ENCODE measurements at regions not wholly inside any gene's neighbourhood (a gene's known extent, or its start where the extent isn't known, plus 50 kb on each side); places are given as distances from the start of the nearest gene placed in this dataset.
"Not testable (repeated sequence)": the region's sequence is repeated elsewhere in the genome, so short reads cannot be mapped to it uniquely, and the experiment has no call there.

- no peak for DNase-seq
Measured at GRCh38 chr1:199561334-199561733, 466.2 kb upstream of the NR5A2 start.

GRCh38 chr1:199573047-199573446 is 454.5 kb upstream of the NR5A2 start:
- DNase-seq = no peak

GRCh38 chr1:199574950-199575349 is 452.6 kb upstream of the NR5A2 start:
- no peak for DNase-seq

GRCh38 chr1:199580300-199580699 is 447.2 kb upstream of the NR5A2 start:
- DNase-seq = no peak

- DNase-seq = no peak
Measured at GRCh38 chr1:199585392-199585791, 442.1 kb upstream of the NR5A2 start.

- DNase-seq = no peak
Measured at GRCh38 chr1:199590708-199591107, 436.8 kb upstream of the NR5A2 start.

- DNase-seq = no peak
Measured at GRCh38 chr1:199591468-199591867, 436.0 kb upstream of the NR5A2 start.

GRCh38 chr1:199593475-199593874 is 434.0 kb upstream of the NR5A2 start:
- no peak for DNase-seq

- DNase-seq = not testable (repeated sequence)
Measured at GRCh38 chr1:199596448-199596847, 431.1 kb upstream of the NR5A2 start.

GRCh38 chr1:199597152-199597551 is 430.4 kb upstream of the NR5A2 start:
- DNase-seq = no peak

GRCh38 chr1:199608414-199608813 is 419.1 kb upstream of the NR5A2 start:
- no peak for DNase-seq

GRCh38 chr1:199612976-199613774 is 414.3 kb upstream of the NR5A2 start:
- no peak for DNase-seq

GRCh38 chr1:199616947-199617346 is 410.6 kb upstream of the NR5A2 start:
- no peak for DNase-seq

- DNase-seq = no peak
Measured at GRCh38 chr1:199619223-199619622, 408.3 kb upstream of the NR5A2 start.

- DNase-seq = not testable (repeated sequence)
Measured at GRCh38 chr1:199626228-199626627, 401.3 kb upstream of the NR5A2 start.

- no peak for DNase-seq
Measured at GRCh38 chr1:199629624-199630023, 397.9 kb upstream of the NR5A2 start.

GRCh38 chr1:199639453-199639852 is 388.1 kb upstream of the NR5A2 start:
- no peak for DNase-seq

GRCh38 chr1:199641531-199641930 is 386.0 kb upstream of the NR5A2 start:
- no peak for DNase-seq

- no peak for DNase-seq
Measured at GRCh38 chr1:199644912-199645311, 382.6 kb upstream of the NR5A2 start.

- no peak for DNase-seq
Measured at GRCh38 chr1:199646761-199647160, 380.7 kb upstream of the NR5A2 start.

- no peak for DNase-seq
Measured at GRCh38 chr1:199657449-199657848, 370.1 kb upstream of the NR5A2 start.

- no peak for DNase-seq
Measured at GRCh38 chr1:199660071-199660470, 367.4 kb upstream of the NR5A2 start.

GRCh38 chr1:199665371-199665770 is 362.1 kb upstream of the NR5A2 start:
- no peak for DNase-seq

GRCh38 chr1:199667089-199667488 is 360.4 kb upstream of the NR5A2 start:
- no peak for DNase-seq

GRCh38 chr1:199669916-199670315 is 357.6 kb upstream of the NR5A2 start:
- no peak for DNase-seq

All from activated T-cell treated with anti-CD3 and anti-CD28 coated beads, Interleukin-2, amount 50 U/mL, for 1 hour (primary cell).